Fibroblast of villous mesenchyme (primary cell): ENCODE measurements at regions not wholly inside any gene's neighbourhood (a gene's known extent, or its start where the extent isn't known, plus 50 kb on each side); places are given as distances from the start of the nearest gene placed in this dataset.

Experiments
- DNase-seq: peaks from one replicate; pipeline ENCODE4 v3.0.0-alpha.2; 2010; ENCODE audit warnings: low read depth
- H3K4me3 ChIP-seq: 2 replicates; pipeline ENCODE4 v1.5.1; 2011; ENCODE audit warnings: low read depth, mild to moderate bottlenecking, low read length
- CTCF ChIP-seq: IDR thresholded peaks from 2 replicates; pipeline ENCODE4 v1.5.1; 2012; ENCODE audit warnings: low read depth, mild to moderate bottlenecking, low read length; ENCODE audit not compliant: insufficient read depth

GRCh38 chr11:103668859-103669258, 367.6 kb upstream of the DDI1 start:
- TF ChIP-seq CTCF: no peak

GRCh38 chr11:103671143-103671651, 365.2 kb upstream of the DDI1 start:
- H3K4me3 ChIP-seq: no peak overlapping the region
- DNase-seq: no peak
- peak; percentile 9 for TF ChIP-seq CTCF

More at GRCh38 chr11:103668859-103669258, 367.6 kb upstream of the DDI1 start:
- DNase-seq: no peak
- no peak overlapping the region for H3K4me3 ChIP-seq

GRCh38 chr11:103673773-103674172, 362.7 kb upstream of the DDI1 start:
- peak; percentile 33 for DNase-seq
- no peak overlapping the region for H3K4me3 ChIP-seq
- no peak for TF ChIP-seq CTCF

- DNase-seq: peak; percentile 30
- no peak overlapping the region for H3K4me3 ChIP-seq
- TF ChIP-seq CTCF: no peak
These were observed 360.0 kb upstream of the DDI1 start for GRCh38 chr11:103676413-103676812.

GRCh38 chr11:103680826-103681225, 355.6 kb upstream of the DDI1 start:
- no peak for DNase-seq
- no peak for TF ChIP-seq CTCF

GRCh38 chr11:103681855-103682254, 354.6 kb upstream of the DDI1 start:
- H3K4me3 ChIP-seq: no peak overlapping the region
- TF ChIP-seq CTCF: no peak
- no peak for DNase-seq

More at GRCh38 chr11:103680826-103681225, 355.6 kb upstream of the DDI1 start:
- H3K4me3 ChIP-seq: no peak overlapping the region

GRCh38 chr11:103682318-103683184, 353.9 kb upstream of the DDI1 start:
- peak; percentile 87 for TF ChIP-seq CTCF
- peak; percentile 76 for DNase-seq
- no peak overlapping the region for H3K4me3 ChIP-seq
